Common myeloid progenitor, CD34-positive (primary cell): ENCODE measurements at regions not wholly inside any gene's neighbourhood (a gene's known extent, or its start where the extent isn't known, plus 50 kb on each side); places are given as distances from the start of the nearest gene placed in this dataset.

Experiments
- CTCF ChIA-PET: fragments of 350-600 bp; sonication (Branson Sonifier 250); formaldehyde crosslinking; loops from one replicate; lab custom pipeline; 2021; ENCODE audit warnings: antibody characterized with exemption; lab: Charles Lee
- POLR2A ChIA-PET: fragments of 350-600 bp; sonication (Branson Sonifier 250); formaldehyde crosslinking; loops from one replicate; lab custom pipeline; 2021; ENCODE audit warnings: antibody characterized with exemption; lab: Charles Lee
- DNase-seq, 3 donors: peaks; one replicate each; pipeline versions ENCODE4 v3.0.0 to v3.0.0-alpha.2; 2013
- H3K27ac ChIP-seq, 2 experiments: 1 replicate in 1 of 2; 2 replicates in 1 of 2; pipeline ENCODE4 v1.7.0; 2013; ENCODE audit warnings: inconsistent platforms in 2 of 2, low read length in 2 of 2, mild to moderate bottlenecking in 2 of 2, low read depth in 1 of 2, moderate library complexity in 1 of 2; ENCODE audit not compliant: severe bottlenecking in 2 of 2, insufficient read depth in 1 of 2, poor library complexity in 1 of 2
- H3K27me3 ChIP-seq, 5 experiments: replicated peaks in 2 of 5; 1 replicate in 3 of 5; 2 replicates in 2 of 5; pipeline versions ENCODE4 v1.6.1 to v1.7.0; 2013; ENCODE audit warnings: low read length in 4 of 5, mild to moderate bottlenecking in 2 of 5, moderate library complexity in 2 of 5, inconsistent platforms in 1 of 5; ENCODE audit not compliant: insufficient read depth in 5 of 5, control insufficient read depth in 4 of 5
- H3K36me3 ChIP-seq, 4 experiments: 1 replicate in 2 of 4; 2 replicates in 2 of 4; pipeline versions ENCODE4 v1.6.1 to v1.7.0; 2013; ENCODE audit warnings: low read length in 3 of 4, control low read depth in 1 of 4, mild to moderate bottlenecking in 1 of 4; ENCODE audit not compliant: control insufficient read depth in 4 of 4, insufficient read depth in 4 of 4
- H3K4me1 ChIP-seq, 4 experiments: 1 replicate in 3 of 4; 2 replicates in 1 of 4; pipeline versions ENCODE4 v1.6.1 to v1.7.1; 2013; ENCODE audit warnings: low read length in 3 of 4, mild to moderate bottlenecking in 3 of 4, control low read depth in 1 of 4, inconsistent platforms in 1 of 4, moderate library complexity in 1 of 4; ENCODE audit not compliant: control insufficient read depth in 4 of 4, insufficient read depth in 4 of 4; ENCODE audit errors: control extremely low read depth in 1 of 4
- H3K4me3 ChIP-seq, 7 experiments: 1 replicate in 4 of 7; 2 replicates in 3 of 7; pipeline versions ENCODE4 v1.5.1 to v1.7.0; 2013; ENCODE audit warnings: mild to moderate bottlenecking in 7 of 7, low read length in 6 of 7, moderate library complexity in 6 of 7, inconsistent platforms in 2 of 7, low read depth in 2 of 7, control low read depth in 1 of 7; ENCODE audit not compliant: insufficient read depth in 4 of 7, control insufficient read depth in 1 of 7; ENCODE audit errors: extremely low read depth in 1 of 7
- H3K9me3 ChIP-seq, 5 experiments: 1 replicate in 4 of 5; 2 replicates in 1 of 5; pipeline versions ENCODE4 v1.6.1 to v1.7.1; 2013; ENCODE audit warnings: low read length in 4 of 5, mild to moderate bottlenecking in 2 of 5, inconsistent platforms in 1 of 5, low read depth in 1 of 5, moderate library complexity in 1 of 5; ENCODE audit not compliant: control insufficient read depth in 4 of 5, insufficient read depth in 2 of 5; ENCODE audit errors: control extremely low read depth in 1 of 5
- WGBS: methylation state at CpG from one replicate; pipeline ENCODE4 v1.1.5; 2013; ENCODE audit not compliant: insufficient coverage; 5-methylcytosine and 5-hydroxymethylcytosine counted together

GRCh38 chr5:167616043-167616890, 675.2 kb upstream of the WWC1 start:
- DNase-seq = no peak
- no CpG with 5 or more reads among the region's 2 CpGs for WGBS
- Histone ChIP-seq H3K36me3 (no peaks in the 10 kb centered on the region), H3K27ac (no peak overlapping the region), H3K9me3 (peaks cover 0 to 1% (median 0%) of the 10 kb centered on the region in 5 experiments), H3K4me1 (no peaks in the 10 kb centered on the region), H3K27me3 (peaks cover 0 to 3% (median 0%) of the 10 kb centered on the region in 5 experiments), H3K4me3 (no peak overlapping the region)
- POLR2A ChIA-PET = no interaction called here
- CTCF ChIA-PET = no interaction called here

- Histone ChIP-seq H3K9me3 (peaks cover 0 to 2% (median 0%) of the 10 kb centered on the region in 5 experiments), H3K4me1 (no peaks in the 10 kb centered on the region), H3K27ac (no peak overlapping the region), H3K27me3 (peaks cover 0 to 2% (median 0%) of the 10 kb centered on the region in 5 experiments), H3K4me3 (no peak overlapping the region), H3K36me3 (no peaks in the 10 kb centered on the region)
- DNase-seq = no peak
- ChIA-PET CTCF (no interaction called here), POLR2A (no interaction called here)
- 86% methylated on average over 1 of the region's 3 CpGs for WGBS
Observed at GRCh38 chr5:167623354-167623753, 668.1 kb upstream of the WWC1 start.

GRCh38 chr5:167624053-167624452, 667.4 kb upstream of the WWC1 start:
- Histone ChIP-seq H3K4me1 (no peaks in the 10 kb centered on the region), H3K27ac (no peak overlapping the region), H3K9me3 (peaks cover 0 to 2% (median 0%) of the 10 kb centered on the region in 5 experiments), H3K4me3 (no peak overlapping the region), H3K27me3 (peaks cover 0 to 2% (median 0%) of the 10 kb centered on the region in 5 experiments), H3K36me3 (no peaks in the 10 kb centered on the region)
- ChIA-PET CTCF (no interaction called here), POLR2A (no interaction called here)
- DNase-seq = no peak
- WGBS = 71% methylated on average over 1 of the region's 2 CpGs

GRCh38 chr5:167626341-167627123, 664.9 kb upstream of the WWC1 start:
- H3K36me3 ChIP-seq = no peaks in the 10 kb centered on the region
- H3K9me3 ChIP-seq = peaks cover 0 to 2% (median 0%) of the 10 kb centered on the region in 5 experiments
- CTCF ChIA-PET = no interaction called here
- no peaks in the 10 kb centered on the region for H3K4me1 ChIP-seq
- H3K27ac ChIP-seq = no peak overlapping the region
- H3K27me3 ChIP-seq = peaks cover 0 to 2% (median 0%) of the 10 kb centered on the region in 5 experiments
- no peak for DNase-seq
- no peak overlapping the region for H3K4me3 ChIP-seq
- POLR2A ChIA-PET = no interaction called here
- WGBS = 96% methylated on average over 8 of the region's 8 CpGs

GRCh38 chr5:167629634-167630033, 661.8 kb upstream of the WWC1 start:
- DNase-seq = no peak
- H3K36me3 ChIP-seq = no peaks in the 10 kb centered on the region
- H3K4me1 ChIP-seq = no peaks in the 10 kb centered on the region
- WGBS = 100% methylated on average over 1 of the region's 3 CpGs
- H3K27me3 ChIP-seq = peaks cover 0 to 1% (median 0%) of the 10 kb centered on the region in 5 experiments
- no peak overlapping the region for H3K4me3 ChIP-seq
- H3K27ac ChIP-seq = no peak overlapping the region
- CTCF ChIA-PET = no interaction called here
- H3K9me3 ChIP-seq = peaks cover 0 to 2% (median 0%) of the 10 kb centered on the region in 5 experiments
- POLR2A ChIA-PET = no interaction called here

GRCh38 chr5:167631191-167631590, 660.3 kb upstream of the WWC1 start:
- Histone ChIP-seq H3K9me3 (peaks cover 0 to 2% (median 0%) of the 10 kb centered on the region in 5 experiments), H3K4me1 (no peaks in the 10 kb centered on the region), H3K27ac (no peak overlapping the region), H3K4me3 (no peak overlapping the region), H3K36me3 (no peaks in the 10 kb centered on the region), H3K27me3 (peaks cover 0 to 1% (median 0%) of the 10 kb centered on the region in 5 experiments)
- WGBS = 90% methylated on average over 6 of the region's 7 CpGs
- ChIA-PET POLR2A (no interaction called here), CTCF (no interaction called here)
- DNase-seq = no peak

GRCh38 chr5:167633114-167633513, 658.3 kb upstream of the WWC1 start:
- WGBS = 83% methylated on average over 2 of the region's 3 CpGs
- ChIA-PET POLR2A (no interaction called here), CTCF (no interaction called here)
- Histone ChIP-seq H3K27ac (no peak overlapping the region), H3K4me3 (no peak overlapping the region), H3K27me3 (peaks cover 0 to 1% (median 0%) of the 10 kb centered on the region in 5 experiments), H3K36me3 (no peaks in the 10 kb centered on the region), H3K9me3 (peaks cover 0 to 2% (median 0%) of the 10 kb centered on the region in 5 experiments), H3K4me1 (no peaks in the 10 kb centered on the region)
- DNase-seq = no peak
